Adrenal gland (tissue), 9 donors: ENCODE measurements at regions not wholly inside any gene's neighbourhood (a gene's known extent, or its start where the extent isn't known, plus 50 kb on each side); places are given as distances from the start of the nearest gene placed in this dataset.

Experiments used
- DNase-seq, 7 donors: peaks; one replicate each; pipeline ENCODE4 v3.0.0-alpha.2; 2019 to 2020
- H3K27ac ChIP-seq, 5 donors: fragments of 200-600 bp; sonication (generic) in 4 of 5; 1 replicate in 3 of 5; 2 replicates in 2 of 5; pipeline versions ENCODE4 v1.5.1 to v1.8.0; 2016 to 2020; ENCODE audit warnings: mild to moderate bottlenecking in 1 of 5
- H3K27me3 ChIP-seq: fragments of 200-600 bp; 2 replicates; pipeline ENCODE4 v1.8.0; 2021
- H3K36me3 ChIP-seq, 2 donors: fragments of 200-600 bp; replicated peaks in 1 of 2; 1 replicate in 1 of 2; 2 replicates in 1 of 2; pipeline versions ENCODE4 v1.5.1 to v1.8.0; 2018 to 2022
- H3K4me1 ChIP-seq, 2 donors: fragments of 200-600 bp; replicated peaks in 1 of 2; 1 replicate in 1 of 2; 2 replicates in 1 of 2; pipeline versions ENCODE4 v1.5.1 to v1.8.0; 2018 to 2021
- H3K4me3 ChIP-seq, 4 donors: fragments of 200-600 bp; sonication (generic) in 3 of 4; one replicate each; pipeline ENCODE4 v1.5.1; 2016 to 2018
- H3K9me3 ChIP-seq, 3 donors: fragments of 200-600 bp; sonication (generic) in 1 of 3; replicated peaks in 1 of 3; 1 replicate in 2 of 3; 2 replicates in 1 of 3; pipeline versions ENCODE4 v1.5.1 to v1.8.0; 2016 to 2021
- POLR2A ChIP-seq, 2 donors: fragments of 450-650 bp; IDR thresholded peaks; one replicate each; pipeline ENCODE4 v1.6.1; 2017; ENCODE audit warnings: antibody characterized with exemption in 2 of 2, mild to moderate bottlenecking in 2 of 2, moderate library complexity in 1 of 2
- WGBS, 4 donors: extraction: QIAGEN DNeasy Blood & Tissue Kit in 2 of 4; methylation state at CpG; one replicate each; pipeline versions ENCODE4 v1.1.5 to v1.1.7; 2013 to 2017; 5-methylcytosine and 5-hydroxymethylcytosine counted together
- intact Hi-C, 2 donors: fragments of 100-400 bp; cut with DNase I; formaldehyde crosslinking; loops; one replicate each; pipeline versions ENCODE4 v1.14.1 to v1.15.0; 2022 to 2023
- TF ChIP-seq, protein P1 (sequence below), 6 experiments: fragments of 450-650 bp in 4 of 6; fragments of 200-600 bp in 2 of 6; sonication (generic) in 1 of 6; IDR thresholded peaks; 1 replicate in 5 of 6; 2 replicates in 1 of 6; pipeline versions ENCODE4 v1.5.1 to v1.8.0; 2016 to 2021; ENCODE audit warnings: antibody characterized with exemption in 6 of 6, mild to moderate bottlenecking in 2 of 6, moderate library complexity in 1 of 6
- donor health status: healthy with polysubstance abuse.
- donor health status: Bipolar disorder and iron deficiency.
- donor health status: DM: yes; HTN: yes; CAD: no.
- donor health status: DM: no; HTN: no; CAD: no.
- donor health status: DM: no; HTN: no; CAD: no.

DNA sequence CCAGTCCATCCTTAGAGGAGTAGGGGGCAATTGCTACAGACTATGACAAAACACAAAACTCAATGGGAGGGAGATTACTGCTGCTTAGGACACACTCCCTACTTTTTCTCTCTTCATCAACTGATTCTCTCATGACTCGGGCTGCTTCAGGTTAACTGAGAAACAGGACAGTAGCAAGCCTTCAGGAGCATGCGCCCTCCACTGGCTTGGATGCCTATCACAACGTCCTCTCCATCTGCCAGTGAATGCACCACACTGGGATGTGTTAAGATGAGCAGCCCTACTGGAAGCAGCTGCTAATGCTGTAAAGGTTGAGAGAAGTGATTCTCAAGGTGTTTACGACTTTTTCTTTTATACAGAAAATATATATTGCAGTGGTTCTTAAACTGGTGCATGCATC is 542.3 kb downstream of the EDEM1 start:
- Histone ChIP-seq H3K9me3 (no peaks in the 10 kb centered on the region), H3K4me3 (no peak overlapping the region), H3K36me3 (no peaks in the 10 kb centered on the region), H3K4me1 (no peaks in the 10 kb centered on the region), H3K27me3 (no peaks in the 10 kb centered on the region), H3K27ac (no peak overlapping the region)
- intact Hi-C loops = no loop called here
- TF ChIP-seq, protein P1, sequence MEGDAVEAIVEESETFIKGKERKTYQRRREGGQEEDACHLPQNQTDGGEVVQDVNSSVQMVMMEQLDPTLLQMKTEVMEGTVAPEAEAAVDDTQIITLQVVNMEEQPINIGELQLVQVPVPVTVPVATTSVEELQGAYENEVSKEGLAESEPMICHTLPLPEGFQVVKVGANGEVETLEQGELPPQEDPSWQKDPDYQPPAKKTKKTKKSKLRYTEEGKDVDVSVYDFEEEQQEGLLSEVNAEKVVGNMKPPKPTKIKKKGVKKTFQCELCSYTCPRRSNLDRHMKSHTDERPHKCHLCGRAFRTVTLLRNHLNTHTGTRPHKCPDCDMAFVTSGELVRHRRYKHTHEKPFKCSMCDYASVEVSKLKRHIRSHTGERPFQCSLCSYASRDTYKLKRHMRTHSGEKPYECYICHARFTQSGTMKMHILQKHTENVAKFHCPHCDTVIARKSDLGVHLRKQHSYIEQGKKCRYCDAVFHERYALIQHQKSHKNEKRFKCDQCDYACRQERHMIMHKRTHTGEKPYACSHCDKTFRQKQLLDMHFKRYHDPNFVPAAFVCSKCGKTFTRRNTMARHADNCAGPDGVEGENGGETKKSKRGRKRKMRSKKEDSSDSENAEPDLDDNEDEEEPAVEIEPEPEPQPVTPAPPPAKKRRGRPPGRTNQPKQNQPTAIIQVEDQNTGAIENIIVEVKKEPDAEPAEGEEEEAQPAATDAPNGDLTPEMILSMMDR (IDR thresholded peaks at IDR 0.05) = no peak
- no peak for TF ChIP-seq POLR2A (IDR thresholded peaks at IDR 0.05)
- no peak for DNase-seq
- WGBS, 4 donors = 58 to 79% (median 70%) methylated on average over 4 of the region's 4 CpGs

DNA sequence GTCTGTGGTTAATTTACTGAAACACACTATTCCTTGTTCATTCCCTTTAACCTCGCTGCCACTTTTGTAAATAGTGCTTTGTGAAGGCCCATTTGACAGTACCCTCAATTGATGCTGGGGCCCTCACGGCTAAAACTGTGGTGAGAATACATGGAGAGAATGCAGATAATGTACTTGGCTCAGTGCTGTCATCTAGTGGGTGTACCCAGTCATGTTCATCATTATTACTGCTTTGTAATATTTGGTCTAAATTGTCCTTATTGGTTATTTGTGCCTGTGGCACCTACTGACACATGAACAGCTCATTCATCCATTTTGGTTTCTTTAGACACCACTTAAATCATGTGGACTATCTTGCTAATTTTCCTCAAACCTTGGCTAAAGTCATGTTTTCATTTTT is 543.6 kb downstream of the EDEM1 start:
- Histone ChIP-seq H3K27me3 (no peaks in the 10 kb centered on the region), H3K4me3 (no peak overlapping the region), H3K4me1 (no peaks in the 10 kb centered on the region), H3K27ac (no peak overlapping the region), H3K9me3 (no peaks in the 10 kb centered on the region), H3K36me3 (no peaks in the 10 kb centered on the region)
- DNase-seq = no peak
- 29 to 60% (median 40%) methylated on average over 2 of the region's 2 CpGs for WGBS, 4 donors
- TF ChIP-seq, protein P1 (IDR thresholded peaks at IDR 0.05) = peak in 3 of 6 experiments; percentile 23 to 32 (median 24)
- no peak for TF ChIP-seq POLR2A (IDR thresholded peaks at IDR 0.05)
- intact Hi-C loops = no loop called here

DNA sequence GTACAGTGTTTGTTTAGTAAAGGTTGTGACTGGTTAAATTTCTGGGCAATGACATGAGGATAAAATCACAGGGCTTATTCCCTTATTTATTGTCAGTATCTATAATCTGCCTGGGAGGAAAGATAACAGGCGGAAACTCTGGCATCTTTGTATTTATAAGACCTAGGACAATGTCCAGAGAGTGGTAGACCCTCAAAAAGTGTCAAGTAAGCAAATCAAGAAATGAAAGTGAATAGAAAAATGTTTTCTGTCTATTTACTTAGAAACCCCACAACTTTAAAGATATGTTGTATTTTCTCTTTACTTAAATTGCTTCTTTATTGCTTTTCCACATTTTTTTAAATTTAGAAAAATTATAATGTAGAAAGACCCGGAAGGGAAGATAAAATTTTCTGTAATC is 544.6 kb downstream of the EDEM1 start:
- Histone ChIP-seq H3K4me1 (no peaks in the 10 kb centered on the region), H3K4me3 (no peak overlapping the region), H3K9me3 (no peaks in the 10 kb centered on the region), H3K27me3 (no peaks in the 10 kb centered on the region), H3K27ac (no peak overlapping the region), H3K36me3 (no peaks in the 10 kb centered on the region)
- DNase-seq = no peak
- WGBS, 4 donors = 46 to 68% (median 53%) methylated on average over 2 of the region's 2 CpGs
- intact Hi-C loops = no loop called here
- TF ChIP-seq, protein P1 (IDR thresholded peaks at IDR 0.05) = no peak
- no peak for TF ChIP-seq POLR2A (IDR thresholded peaks at IDR 0.05)

DNA sequence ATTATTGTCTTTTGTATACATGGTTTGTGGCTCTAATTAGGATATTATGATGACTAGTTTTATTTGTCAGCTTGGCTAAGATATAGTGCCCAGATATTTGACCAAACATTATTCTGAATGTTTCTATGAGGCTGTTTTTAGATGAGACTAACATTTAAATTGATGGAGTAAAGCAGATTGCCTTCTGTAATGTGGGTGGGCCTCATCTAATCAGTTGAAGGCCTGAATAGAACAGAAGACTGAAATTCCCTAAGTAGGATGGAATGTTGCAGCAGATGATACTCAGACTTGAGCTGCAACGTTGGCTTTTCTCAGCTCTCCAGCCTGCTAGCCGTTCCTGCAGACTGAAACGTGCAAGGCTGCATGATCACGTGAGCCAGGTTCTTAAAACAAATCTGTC is 546.5 kb downstream of the EDEM1 start:
- no peaks in the 10 kb centered on the region for H3K27me3 ChIP-seq
- H3K36me3 ChIP-seq = no peaks in the 10 kb centered on the region
- intact Hi-C loops = no loop called here
- TF ChIP-seq, protein P1 (IDR thresholded peaks at IDR 0.05) = no peak
- no peak for TF ChIP-seq POLR2A (IDR thresholded peaks at IDR 0.05)
- no peaks in the 10 kb centered on the region for H3K9me3 ChIP-seq
- no peak overlapping the region for H3K4me3 ChIP-seq
- DNase-seq = no peak
- H3K27ac ChIP-seq = no peak overlapping the region
- no peaks in the 10 kb centered on the region for H3K4me1 ChIP-seq
- 73 to 83% (median 77%) methylated on average over 4 of the region's 4 CpGs for WGBS, 4 donors
